ENCODE measurements at regions not wholly inside any gene's neighbourhood (a gene's known extent, or its start where the extent isn't known, plus 50 kb on each side); places are given as distances from the start of the nearest gene placed in this dataset.

- H3K9me3 Mint-ChIP-seq = peaks cover 0 to 6% of the 10 kb centered on the region in 2 experiments; a peak in 2 of 5 replicates
Observed at GRCh38 chr5:101143526-101143925, 240.4 kb upstream of the ST8SIA4 start.

More at GRCh38 chr5:101143526-101143925, 240.4 kb upstream of the ST8SIA4 start:
- H3K18ac ChIP-seq (ENCODE audit: insufficient read length, low read depth, low read length) = no peak overlapping the region
- H4K20me1 ChIP-seq (ENCODE audit: control insufficient read depth, insufficient read depth, insufficient read length) = no peaks in the 10 kb centered on the region
- no peak overlapping the region for H2BK120ac ChIP-seq (ENCODE audit: low read depth, low read length, poor library complexity, severe bottlenecking)
- H2BK20ac ChIP-seq (ENCODE audit: low read depth, low read length, poor library complexity, severe bottlenecking) = no peak overlapping the region
- H2BK5ac ChIP-seq (ENCODE audit: insufficient read length, low read length) = no peak overlapping the region
- H3K36me3 Mint-ChIP-seq (ENCODE audit: insufficient read depth in 1 of 3, low read depth in 3 of 3) = no peaks in the 10 kb centered on the region; a peak in 1 of 7 replicates
- H3K4me3 Mint-ChIP-seq = no peak overlapping the region
- no peak overlapping the region for H3K9ac ChIP-seq (ENCODE audit: extremely low read depth, insufficient read length, low read length)
- no peak overlapping the region for H3K56ac ChIP-seq (ENCODE audit: insufficient read length, low read depth, low read length)
- no peak overlapping the region for H3K14ac ChIP-seq (ENCODE audit: insufficient read depth, low read length)
- H3K23ac ChIP-seq (ENCODE audit: insufficient read length, low read depth, low read length) = no peak overlapping the region
- no peak overlapping the region for H3K4me2 ChIP-seq (ENCODE audit: insufficient read depth, insufficient read length, low read length)
- H4K91ac ChIP-seq (ENCODE audit: insufficient read length, low read depth, low read length) = no peak overlapping the region
- no peak overlapping the region for H2BK12ac ChIP-seq (ENCODE audit: insufficient read length, low read depth, low read length)
- 0 out of 7 replicates have a peak overlapping the region, but pooled peaks of 1 of the 3 experiments have one; percentile 82 for H3K27ac Mint-ChIP-seq
- H2BK15ac ChIP-seq (ENCODE audit: low read depth, low read length) = no peak overlapping the region
- no peak overlapping the region for H3K27ac ChIP-seq (ENCODE audit: insufficient read length, low read depth, low read length)
- H2AFZ ChIP-seq (ENCODE audit: low read length) = no peak overlapping the region
- no peaks in the 10 kb centered on the region for H3K4me1 ChIP-seq (ENCODE audit: insufficient read depth, low read length)
- H3K4ac ChIP-seq (ENCODE audit: low read depth, low read length) = no peak overlapping the region
- peaks cover 4% of the 10 kb centered on the region in 2 experiments for H3K4me1 Mint-ChIP-seq
- no peaks in the 10 kb centered on the region for H3K27me3 ChIP-seq (ENCODE audit: insufficient read depth, low read length)
- no peak for TF ChIP-seq CTCF (conservative IDR thresholded peaks at IDR 0.05)
- no peaks in the 10 kb centered on the region for H3K27me3 Mint-ChIP-seq (ENCODE audit: low read depth)
- no peak overlapping the region for H2AK5ac ChIP-seq (ENCODE audit: insufficient read length, low read length)
- H4K5ac ChIP-seq (ENCODE audit: insufficient read length, low read depth, low read length) = no peak overlapping the region
- no peaks in the 10 kb centered on the region for H3K9me3 ChIP-seq (ENCODE audit: control insufficient read depth, low read depth, low read length)
- no peaks in the 10 kb centered on the region for H3K23me2 ChIP-seq (ENCODE audit: insufficient read length, low read depth, low read length, poor library complexity, severe bottlenecking)
- H3K79me1 ChIP-seq (ENCODE audit: insufficient read depth, low read depth, low read length, poor library complexity, severe bottlenecking) = no peaks in the 10 kb centered on the region
- no peaks in the 10 kb centered on the region for H3K79me2 ChIP-seq (ENCODE audit: insufficient read depth, low read length)
- no peak overlapping the region for H3T11ph ChIP-seq (ENCODE audit: low read length)
- no peak for DNase-seq
- no peak overlapping the region for H4K8ac ChIP-seq (replicated peaks; ENCODE audit: insufficient read length, low read depth, low read length)

Data from H9 (cell line).